Parathyroid adenoma (tissue), 2 donors: ENCODE measurements at regions not wholly inside any gene's neighbourhood (a gene's known extent, or its start where the extent isn't known, plus 50 kb on each side); places are given as distances from the start of the nearest gene placed in this dataset.

Source experiments
- H2AFZ ChIP-seq: fragments of 300-600 bp; sonication (generic); one replicate; pipeline ENCODE4 v1.7.0; 2017; ENCODE audit warnings: antibody characterized with exemption, mild to moderate bottlenecking
- H3K27ac ChIP-seq: fragments of 300-600 bp; sonication (generic); one replicate; pipeline ENCODE4 v1.7.0; 2017
- H3K27me3 ChIP-seq: fragments of 300-600 bp; sonication (generic); one replicate; pipeline ENCODE4 v1.7.0; 2017; ENCODE audit warnings: low read length; ENCODE audit not compliant: control insufficient read depth, insufficient read depth
- H3K36me3 ChIP-seq: fragments of 300-600 bp; sonication (generic); one replicate; pipeline ENCODE4 v1.7.0; 2017; ENCODE audit warnings: low read length; ENCODE audit not compliant: control insufficient read depth, insufficient read depth
- H3K4me1 ChIP-seq: fragments of 300-600 bp; sonication (generic); one replicate; pipeline ENCODE4 v1.7.0; 2017; ENCODE audit warnings: control low read depth
- H3K4me2 ChIP-seq: fragments of 300-600 bp; sonication (generic); one replicate; pipeline ENCODE4 v1.7.0; 2017; ENCODE audit warnings: low read length
- H3K4me3 ChIP-seq: fragments of 300-600 bp; sonication (generic); one replicate; pipeline ENCODE4 v1.7.0; 2017; ENCODE audit warnings: low read depth, low read length
- H3K79me2 ChIP-seq: fragments of 300-600 bp; sonication (generic); one replicate; pipeline ENCODE4 v1.7.0; 2017; ENCODE audit warnings: control low read depth
- H3K9ac ChIP-seq: fragments of 300-600 bp; sonication (generic); one replicate; pipeline ENCODE4 v1.7.0; 2017; ENCODE audit warnings: mild to moderate bottlenecking
- H3K9me3 ChIP-seq: fragments of 300-600 bp; sonication (generic); one replicate; pipeline ENCODE4 v1.7.0; 2017; ENCODE audit warnings: low read length; ENCODE audit not compliant: control insufficient read depth
- TF ChIP-seq, protein P1 (sequence below): fragments of 300-600 bp; sonication (generic); IDR thresholded peaks from one replicate; pipeline ENCODE4 v1.7.0; 2017; ENCODE audit warnings: antibody characterized with exemption, mild to moderate bottlenecking
- donor health status: primary hyperparathyroidism.

DNA sequence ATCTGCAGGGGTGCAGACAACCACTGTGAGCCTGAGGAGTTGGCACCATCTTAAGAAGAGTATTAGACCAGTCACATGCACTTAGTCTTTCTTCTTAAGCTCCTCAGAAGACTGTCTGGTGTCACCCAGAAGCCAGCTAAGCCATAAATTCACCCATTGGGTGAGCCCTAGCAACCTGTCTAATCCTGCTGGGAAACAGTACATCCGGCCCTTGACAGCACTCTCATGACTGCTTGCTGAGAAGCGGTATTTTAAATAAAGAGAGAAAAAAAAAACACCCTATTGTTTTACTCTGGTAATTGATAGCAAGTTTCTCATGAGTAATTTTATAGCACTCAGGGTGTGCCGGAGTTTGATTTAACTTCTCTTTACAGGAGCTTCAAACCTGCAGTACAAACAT, 134.7 kb downstream of the SOX9 start:
- no peak overlapping the region for H2AFZ ChIP-seq
- H3K79me2 ChIP-seq: no peaks in the 10 kb centered on the region
- H3K9me3 ChIP-seq: no peaks in the 10 kb centered on the region
- H3K27ac ChIP-seq: no peak overlapping the region
- H3K36me3 ChIP-seq: no peaks in the 10 kb centered on the region
- TF ChIP-seq, protein P1, sequence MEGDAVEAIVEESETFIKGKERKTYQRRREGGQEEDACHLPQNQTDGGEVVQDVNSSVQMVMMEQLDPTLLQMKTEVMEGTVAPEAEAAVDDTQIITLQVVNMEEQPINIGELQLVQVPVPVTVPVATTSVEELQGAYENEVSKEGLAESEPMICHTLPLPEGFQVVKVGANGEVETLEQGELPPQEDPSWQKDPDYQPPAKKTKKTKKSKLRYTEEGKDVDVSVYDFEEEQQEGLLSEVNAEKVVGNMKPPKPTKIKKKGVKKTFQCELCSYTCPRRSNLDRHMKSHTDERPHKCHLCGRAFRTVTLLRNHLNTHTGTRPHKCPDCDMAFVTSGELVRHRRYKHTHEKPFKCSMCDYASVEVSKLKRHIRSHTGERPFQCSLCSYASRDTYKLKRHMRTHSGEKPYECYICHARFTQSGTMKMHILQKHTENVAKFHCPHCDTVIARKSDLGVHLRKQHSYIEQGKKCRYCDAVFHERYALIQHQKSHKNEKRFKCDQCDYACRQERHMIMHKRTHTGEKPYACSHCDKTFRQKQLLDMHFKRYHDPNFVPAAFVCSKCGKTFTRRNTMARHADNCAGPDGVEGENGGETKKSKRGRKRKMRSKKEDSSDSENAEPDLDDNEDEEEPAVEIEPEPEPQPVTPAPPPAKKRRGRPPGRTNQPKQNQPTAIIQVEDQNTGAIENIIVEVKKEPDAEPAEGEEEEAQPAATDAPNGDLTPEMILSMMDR: no peak
- no peaks in the 10 kb centered on the region for H3K27me3 ChIP-seq
- H3K9ac ChIP-seq: no peak overlapping the region
- no peak overlapping the region for H3K4me2 ChIP-seq
- no peaks in the 10 kb centered on the region for H3K4me1 ChIP-seq
- no peak overlapping the region for H3K4me3 ChIP-seq

GRCh38 chr17:72258711-72259110, 137.9 kb downstream of the SOX9 start:
- H3K9me3 ChIP-seq: no peaks in the 10 kb centered on the region
- H3K79me2 ChIP-seq: no peaks in the 10 kb centered on the region
- H2AFZ ChIP-seq: no peak overlapping the region
- H3K4me1 ChIP-seq: no peaks in the 10 kb centered on the region
- no peak overlapping the region for H3K9ac ChIP-seq
- H3K4me3 ChIP-seq: no peak overlapping the region
- no peak overlapping the region for H3K4me2 ChIP-seq
- no peaks in the 10 kb centered on the region for H3K36me3 ChIP-seq
- H3K27me3 ChIP-seq: no peaks in the 10 kb centered on the region
- TF ChIP-seq, protein P1: no peak
- H3K27ac ChIP-seq: no peak overlapping the region

DNA sequence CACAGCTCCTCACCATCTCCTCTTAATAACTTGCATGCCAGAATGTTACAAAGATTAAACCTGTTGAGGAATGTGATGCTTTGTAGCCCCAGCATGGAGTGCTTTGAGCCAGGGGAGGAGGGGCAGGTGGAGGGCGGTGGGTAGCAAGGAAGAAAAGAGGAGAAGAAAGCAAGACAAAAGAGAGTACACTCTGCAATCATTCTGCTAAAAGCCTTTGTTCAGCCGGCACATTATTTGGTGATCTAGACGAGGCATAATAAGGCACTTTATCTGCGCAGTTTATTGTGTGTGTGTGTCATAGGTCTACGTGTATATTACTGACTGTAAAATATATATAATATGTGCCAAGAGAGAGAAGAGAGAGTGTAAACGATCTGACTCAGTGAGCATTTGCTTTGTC, 139.1 kb downstream of the SOX9 start:
- no peak overlapping the region for H3K4me2 ChIP-seq
- H3K36me3 ChIP-seq: no peaks in the 10 kb centered on the region
- H3K79me2 ChIP-seq: no peaks in the 10 kb centered on the region
- no peaks in the 10 kb centered on the region for H3K9me3 ChIP-seq
- H3K27ac ChIP-seq: no peak overlapping the region
- no peak overlapping the region for H3K9ac ChIP-seq
- H3K27me3 ChIP-seq: no peaks in the 10 kb centered on the region
- no peak overlapping the region for H3K4me3 ChIP-seq
- no peak overlapping the region for H2AFZ ChIP-seq
- TF ChIP-seq, protein P1: no peak
- H3K4me1 ChIP-seq: no peaks in the 10 kb centered on the region

- H3K27me3 ChIP-seq: no peaks in the 10 kb centered on the region
- no peaks in the 10 kb centered on the region for H3K4me1 ChIP-seq
- no peak overlapping the region for H3K9ac ChIP-seq
- no peak overlapping the region for H3K4me2 ChIP-seq
- H3K4me3 ChIP-seq: no peak overlapping the region
- TF ChIP-seq, protein P1: no peak
- no peaks in the 10 kb centered on the region for H3K79me2 ChIP-seq
- H3K36me3 ChIP-seq: no peaks in the 10 kb centered on the region
- H3K9me3 ChIP-seq: no peaks in the 10 kb centered on the region
- H3K27ac ChIP-seq: no peak overlapping the region
- no peak overlapping the region for H2AFZ ChIP-seq
These were observed 141.9 kb downstream of the SOX9 start for GRCh38 chr17:72262766-72263165.

GRCh38 chr17:72264682-72265405, 144.0 kb downstream of the SOX9 start:
- Histone ChIP-seq H3K79me2 (no peaks in the 10 kb centered on the region), H3K4me3 (no peak overlapping the region), H3K27me3 (no peaks in the 10 kb centered on the region), H3K36me3 (no peaks in the 10 kb centered on the region), H3K4me1 (no peaks in the 10 kb centered on the region), H3K4me2 (no peak overlapping the region), H3K27ac (no peak overlapping the region), H2AFZ (no peak overlapping the region), H3K9me3 (no peaks in the 10 kb centered on the region), H3K9ac (no peak overlapping the region)
- TF ChIP-seq, protein P1: no peak
